OCI-LY3 (cell line): ENCODE measurements at regions not wholly inside any gene's neighbourhood (a gene's known extent, or its start where the extent isn't known, plus 50 kb on each side); places are given as distances from the start of the nearest gene placed in this dataset.

Experiments
- H2AFZ ChIP-seq: fragments of 200-600, 300-600 bp; shearing (Covaris generic); 2 replicates; pipeline ENCODE4 v1.6.0; 2014; ENCODE audit warnings: antibody characterized with exemption, low read depth, low read length
- H3K27ac ChIP-seq: fragments of 200-600, 300-600 bp; sonication (generic); 2 replicates; pipeline ENCODE4 v1.5.1; 2014; ENCODE audit warnings: mild to moderate bottlenecking, low read length, moderate library complexity, mixed read lengths
- H3K27me3 ChIP-seq: fragments of 200-600, 300-600 bp; sonication (generic); 2 replicates; pipeline ENCODE4 v1.6.1; 2014; ENCODE audit warnings: low read depth, low read length, mixed read lengths
- H3K36me3 ChIP-seq: fragments of 200-600, 300-600 bp; sonication (generic); replicated peaks from 2 replicates; pipeline ENCODE3; 2014; ENCODE audit warnings: low read depth, low read length, mixed read lengths
- H3K4me1 ChIP-seq: fragments of 300-600, 200-600 bp; sonication (generic); 2 replicates; pipeline ENCODE4 v1.6.1; 2014; ENCODE audit warnings: low read length, mixed read lengths
- H3K4me2 ChIP-seq: fragments of 200-600, 300-600 bp; sonication (generic); 2 replicates; pipeline ENCODE4 v1.6.1; 2014; ENCODE audit warnings: low read length, mixed read lengths
- H3K4me3 ChIP-seq: fragments of 300-600, 200-600 bp; sonication (generic); 2 replicates; pipeline ENCODE4 v1.5.1; 2014; ENCODE audit warnings: antibody characterized with exemption, mild to moderate bottlenecking, low read length, moderate library complexity
- H3K79me2 ChIP-seq: fragments of 300-600, 200-600 bp; shearing (Covaris generic); 2 replicates; pipeline ENCODE4 v1.6.1; 2014; ENCODE audit warnings: mild to moderate bottlenecking, low read length, mixed read lengths
- H3K9ac ChIP-seq: fragments of 300-600, 200-600 bp; shearing (Covaris generic); 2 replicates; pipeline ENCODE4 v1.6.0; 2014; ENCODE audit warnings: mild to moderate bottlenecking, low read length, moderate library complexity
- H3K9me3 ChIP-seq: fragments of 200-600, 300-600 bp; shearing (Covaris generic); 2 replicates; pipeline ENCODE4 v1.6.1; 2014; ENCODE audit warnings: low read length, mixed read lengths; ENCODE audit not compliant: insufficient read depth
- H4K20me1 ChIP-seq: fragments of 200-600, 300-600 bp; sonication (generic); 2 replicates; pipeline ENCODE4 v1.6.1; 2016; ENCODE audit warnings: low read length, mixed read lengths; ENCODE audit not compliant: insufficient read depth
- EZH2phosphoT487 ChIP-seq: fragments of 200-600 bp; shearing (Covaris generic); IDR thresholded peaks from 2 replicates; pipeline ENCODE4 v1.6.1; 2018; ENCODE audit warnings: antibody characterized with exemption, mixed run types, low read depth
- TF ChIP-seq, protein P1 (sequence below): fragments of 200-600, 300-600 bp; sonication (generic); IDR thresholded peaks from 2 replicates; pipeline ENCODE4 v1.5.1; 2014; ENCODE audit warnings: antibody characterized with exemption, low read length, low read depth

DNA sequence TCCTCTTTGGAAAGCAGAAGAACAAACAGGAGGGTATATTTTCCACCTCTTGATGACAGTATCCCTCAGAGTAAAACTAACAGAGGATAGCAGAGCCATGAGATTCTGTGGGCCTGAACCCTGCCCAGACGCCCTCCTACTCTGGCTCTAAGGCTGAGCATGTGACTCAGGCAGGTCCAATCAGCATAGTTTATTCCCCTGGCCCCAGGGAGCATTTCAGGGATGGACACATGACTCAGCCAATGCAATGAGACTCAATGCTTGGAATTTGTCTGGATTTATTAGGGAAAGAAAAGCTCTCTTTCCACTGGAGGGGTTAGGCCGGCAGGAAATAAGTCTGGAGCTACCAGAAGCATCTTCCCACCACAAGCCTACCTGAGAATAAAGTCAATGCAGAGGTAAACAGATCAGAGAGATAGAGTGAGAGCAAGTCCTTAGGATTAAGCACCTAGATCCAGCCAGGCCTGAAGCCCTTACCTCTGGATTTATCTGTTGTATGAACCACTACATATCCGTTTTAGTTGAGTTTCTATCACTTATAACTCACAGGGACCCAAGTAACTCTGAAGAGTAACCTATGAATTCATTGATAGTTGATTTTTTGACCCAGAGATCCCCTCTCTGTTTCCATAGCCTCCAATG is 68.2 kb upstream of the EYA2 start:
- Histone ChIP-seq H3K4me2 (no peak overlapping the region), H3K27me3 (no peaks in the 10 kb centered on the region), H3K79me2 (no peaks in the 10 kb centered on the region), H3K4me1 (peaks cover 33% of the 10 kb centered on the region), H3K27ac (no peak overlapping the region), H3K36me3 (no peaks in the 10 kb centered on the region), H3K4me3 (no peak overlapping the region), H3K9ac (no peak overlapping the region), H2AFZ (no peak overlapping the region), H4K20me1 (no peaks in the 10 kb centered on the region), H3K9me3 (no peaks in the 10 kb centered on the region)
- no peak for TF ChIP-seq EZH2phosphoT487
- TF ChIP-seq, protein P1, sequence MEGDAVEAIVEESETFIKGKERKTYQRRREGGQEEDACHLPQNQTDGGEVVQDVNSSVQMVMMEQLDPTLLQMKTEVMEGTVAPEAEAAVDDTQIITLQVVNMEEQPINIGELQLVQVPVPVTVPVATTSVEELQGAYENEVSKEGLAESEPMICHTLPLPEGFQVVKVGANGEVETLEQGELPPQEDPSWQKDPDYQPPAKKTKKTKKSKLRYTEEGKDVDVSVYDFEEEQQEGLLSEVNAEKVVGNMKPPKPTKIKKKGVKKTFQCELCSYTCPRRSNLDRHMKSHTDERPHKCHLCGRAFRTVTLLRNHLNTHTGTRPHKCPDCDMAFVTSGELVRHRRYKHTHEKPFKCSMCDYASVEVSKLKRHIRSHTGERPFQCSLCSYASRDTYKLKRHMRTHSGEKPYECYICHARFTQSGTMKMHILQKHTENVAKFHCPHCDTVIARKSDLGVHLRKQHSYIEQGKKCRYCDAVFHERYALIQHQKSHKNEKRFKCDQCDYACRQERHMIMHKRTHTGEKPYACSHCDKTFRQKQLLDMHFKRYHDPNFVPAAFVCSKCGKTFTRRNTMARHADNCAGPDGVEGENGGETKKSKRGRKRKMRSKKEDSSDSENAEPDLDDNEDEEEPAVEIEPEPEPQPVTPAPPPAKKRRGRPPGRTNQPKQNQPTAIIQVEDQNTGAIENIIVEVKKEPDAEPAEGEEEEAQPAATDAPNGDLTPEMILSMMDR, result no peak

DNA sequence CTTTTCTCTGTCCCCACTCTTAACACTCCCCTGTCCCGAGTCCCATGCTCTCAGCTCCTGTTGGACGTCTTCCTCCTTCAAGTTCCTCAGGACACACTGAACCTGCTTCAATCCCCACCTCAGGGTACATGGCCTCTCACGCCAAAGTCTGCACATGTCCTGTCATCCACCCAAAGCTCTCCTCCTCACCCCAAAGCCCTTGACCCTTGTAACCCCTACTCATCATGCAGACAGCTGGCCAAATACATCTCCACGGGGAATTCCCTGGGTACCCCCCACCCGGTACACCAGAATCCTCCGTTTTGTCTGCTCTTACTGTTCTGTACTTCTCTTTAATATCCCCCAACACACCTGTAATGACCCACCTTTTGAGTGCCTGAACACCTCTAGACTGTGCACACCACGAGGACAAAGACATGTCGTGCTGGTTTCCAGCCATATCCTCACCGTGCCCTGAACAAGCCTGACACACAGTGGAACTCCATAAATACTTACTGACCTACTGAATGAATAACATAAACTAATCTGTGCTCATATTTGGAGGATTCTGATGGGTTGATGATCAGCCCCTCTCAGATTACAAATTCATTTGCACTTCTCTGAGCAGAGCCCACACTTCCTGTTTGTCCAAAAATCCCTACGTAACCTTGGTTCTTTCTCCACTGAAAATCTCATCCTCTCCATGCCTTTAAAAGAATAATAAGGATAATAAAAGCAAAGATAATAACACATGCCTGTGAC is 66.8 kb upstream of the EYA2 start:
- Histone ChIP-seq H3K9ac (no peak overlapping the region), H3K36me3 (peaks cover 9% of the 10 kb centered on the region), H3K4me1 (peaks cover 48% of the 10 kb centered on the region), H3K4me3 (no peak overlapping the region), H3K9me3 (no peaks in the 10 kb centered on the region), H2AFZ (no peak overlapping the region), H3K27ac (no peak overlapping the region), H3K27me3 (no peaks in the 10 kb centered on the region), H3K4me2 (peak overlapping the region; percentile 20; the same call in 1 of the 2 replicates), H4K20me1 (no peaks in the 10 kb centered on the region), H3K79me2 (no peaks in the 10 kb centered on the region)
- TF ChIP-seq, protein P1, result no peak
- no peak for TF ChIP-seq EZH2phosphoT487

DNA sequence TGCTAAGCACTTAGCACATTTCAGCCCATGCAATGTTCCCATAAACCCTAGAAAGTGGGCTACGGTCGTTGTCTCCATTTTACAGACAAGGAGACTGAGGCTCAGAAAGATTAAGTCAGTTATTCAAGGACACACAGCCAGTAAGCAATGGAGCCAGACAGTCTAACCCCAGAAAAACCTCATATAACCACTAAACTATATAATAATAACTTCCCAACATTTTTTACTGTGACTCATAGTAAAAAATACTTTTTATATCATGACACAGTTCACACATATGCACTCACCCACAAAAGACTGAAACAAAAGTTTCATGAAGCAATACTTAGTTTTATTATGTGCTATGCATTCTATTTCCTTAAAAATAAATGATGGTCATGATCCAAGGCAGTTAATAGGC is 66.2 kb upstream of the EYA2 start:
- H3K4me1 ChIP-seq, result peaks cover 54% of the 10 kb centered on the region
- H3K9ac ChIP-seq, result no peak overlapping the region
- H3K27me3 ChIP-seq, result no peaks in the 10 kb centered on the region
- TF ChIP-seq, protein P1, result no peak
- no peak for TF ChIP-seq EZH2phosphoT487
- no peaks in the 10 kb centered on the region for H3K79me2 ChIP-seq
- H3K4me2 ChIP-seq, result no peak overlapping the region
- H3K9me3 ChIP-seq, result no peaks in the 10 kb centered on the region
- no peak overlapping the region for H3K27ac ChIP-seq
- peaks cover 11% of the 10 kb centered on the region for H3K36me3 ChIP-seq
- H3K4me3 ChIP-seq, result no peak overlapping the region
- no peak overlapping the region for H2AFZ ChIP-seq
- no peaks in the 10 kb centered on the region for H4K20me1 ChIP-seq

DNA sequence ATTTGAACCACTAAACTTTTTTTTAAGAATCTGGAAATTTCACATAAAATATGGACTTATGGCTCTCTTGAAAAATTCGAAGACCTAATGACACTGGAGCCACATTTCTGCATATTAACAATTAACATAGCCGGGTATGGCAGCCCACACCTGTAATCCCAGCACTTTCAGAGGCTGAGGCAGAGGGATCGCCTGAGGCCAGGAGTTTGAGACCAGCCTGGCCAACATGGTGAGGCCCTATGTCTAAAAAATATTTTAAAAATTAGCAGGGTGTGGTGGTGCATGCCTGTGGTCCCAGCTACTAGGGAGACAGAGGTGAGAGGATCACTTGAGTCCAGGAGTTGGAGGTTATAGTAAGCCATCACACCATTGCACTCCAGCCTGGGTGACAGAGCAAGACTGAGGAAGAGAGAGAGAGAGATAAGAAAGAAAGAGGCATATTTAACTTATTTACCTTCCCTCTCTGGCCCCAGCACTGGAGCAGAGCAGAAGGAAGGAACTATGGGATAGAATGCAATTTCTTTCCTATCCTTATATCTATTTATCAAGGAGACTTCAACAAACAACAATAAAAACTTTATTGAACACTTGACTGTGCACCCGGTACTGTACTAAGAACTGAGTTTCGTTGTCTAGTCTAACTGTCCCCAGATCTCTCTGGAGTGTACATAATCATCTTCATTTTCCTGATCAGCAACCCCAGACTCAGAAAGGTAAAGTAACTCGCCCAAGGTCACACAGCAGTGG is 63.6 kb upstream of the EYA2 start:
- Histone ChIP-seq H3K79me2 (no peaks in the 10 kb centered on the region), H3K9ac (peak overlapping the region; percentile 5; the same call in 1 of the 2 replicates), H3K9me3 (no peaks in the 10 kb centered on the region), H3K4me1 (peaks cover 63% of the 10 kb centered on the region), H4K20me1 (no peaks in the 10 kb centered on the region), H3K36me3 (peaks cover 11% of the 10 kb centered on the region), H2AFZ (peak overlapping the region; percentile 8; the same call in 1 of the 2 replicates), H3K27ac (peak overlapping the region; percentile 74), H3K4me3 (peak overlapping the region; percentile 18; the same call in 1 of the 2 replicates), H3K27me3 (no peaks in the 10 kb centered on the region), H3K4me2 (peak overlapping the region; percentile 45)
- TF ChIP-seq, protein P1, result no peak
- no peak for TF ChIP-seq EZH2phosphoT487
